ENCODE measurements at regions not wholly inside any gene's neighbourhood (a gene's known extent, or its start where the extent isn't known, plus 50 kb on each side); places are given as distances from the start of the nearest gene placed in this dataset.

DNA sequence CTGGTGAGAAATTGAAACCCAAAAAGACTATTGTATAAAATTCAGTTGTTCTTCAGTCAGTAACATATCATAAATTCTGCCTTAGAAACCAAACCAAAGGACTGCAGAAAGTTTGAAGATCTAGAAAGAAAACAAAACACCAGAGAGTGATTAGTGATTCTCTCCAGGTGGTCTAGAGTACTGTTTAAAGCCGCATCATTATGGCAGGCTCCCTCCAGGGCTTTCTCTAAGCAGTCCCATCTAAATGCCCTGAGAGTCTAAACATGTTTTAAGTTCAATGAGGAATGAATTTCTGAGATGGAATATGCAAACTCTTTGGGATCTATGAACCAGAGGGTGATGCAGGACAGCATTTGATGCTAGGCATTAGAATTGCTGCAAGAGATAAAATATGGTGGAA lies 100.9 kb upstream of the ST6GALNAC5 start:
- Histone ChIP-seq H3K79me2 (ENCODE audit: control insufficient read depth, insufficient read depth, low read length) (no peaks in the 10 kb centered on the region), H3K9ac (ENCODE audit: control insufficient read depth, insufficient read depth, low read length) (no peak overlapping the region), H3K36me3 (ENCODE audit: control insufficient read depth in 2 of 2, insufficient read depth in 2 of 2, low read length in 1 of 2) (no peaks in the 10 kb centered on the region), H4K20me1 (ENCODE audit: control insufficient read depth, insufficient read depth) (no peaks in the 10 kb centered on the region), H3K27me3 (replicated peaks in 1 of 2; ENCODE audit: control insufficient read depth in 2 of 2, insufficient read depth in 2 of 2, low read length in 1 of 2) (no peaks in the 10 kb centered on the region), H3K4me1 (ENCODE audit: control insufficient read depth, insufficient read depth, low read length) (no peaks in the 10 kb centered on the region), H2AFZ (ENCODE audit: control insufficient read depth, low read depth, low read length) (no peak overlapping the region), H3K4me3 (no peak overlapping the region), H3K4me2 (ENCODE audit: control insufficient read depth, insufficient read depth) (no peak overlapping the region), H3K9me3 (replicated peaks; ENCODE audit: control insufficient read depth, insufficient read depth, low read length) (no peaks in the 10 kb centered on the region), H3K27ac (ENCODE audit: control insufficient read depth, insufficient read depth) (no peak overlapping the region)
- ChIA-PET RAD21 (ENCODE audit: unreplicated experiment) (no interaction called here), POLR2A (no interaction called here), CTCF (no interaction called here), SMC1A (ENCODE audit: uncharacterized antibody, unreplicated experiment) (no interaction called here)
- TF ChIP-seq, protein P1, sequence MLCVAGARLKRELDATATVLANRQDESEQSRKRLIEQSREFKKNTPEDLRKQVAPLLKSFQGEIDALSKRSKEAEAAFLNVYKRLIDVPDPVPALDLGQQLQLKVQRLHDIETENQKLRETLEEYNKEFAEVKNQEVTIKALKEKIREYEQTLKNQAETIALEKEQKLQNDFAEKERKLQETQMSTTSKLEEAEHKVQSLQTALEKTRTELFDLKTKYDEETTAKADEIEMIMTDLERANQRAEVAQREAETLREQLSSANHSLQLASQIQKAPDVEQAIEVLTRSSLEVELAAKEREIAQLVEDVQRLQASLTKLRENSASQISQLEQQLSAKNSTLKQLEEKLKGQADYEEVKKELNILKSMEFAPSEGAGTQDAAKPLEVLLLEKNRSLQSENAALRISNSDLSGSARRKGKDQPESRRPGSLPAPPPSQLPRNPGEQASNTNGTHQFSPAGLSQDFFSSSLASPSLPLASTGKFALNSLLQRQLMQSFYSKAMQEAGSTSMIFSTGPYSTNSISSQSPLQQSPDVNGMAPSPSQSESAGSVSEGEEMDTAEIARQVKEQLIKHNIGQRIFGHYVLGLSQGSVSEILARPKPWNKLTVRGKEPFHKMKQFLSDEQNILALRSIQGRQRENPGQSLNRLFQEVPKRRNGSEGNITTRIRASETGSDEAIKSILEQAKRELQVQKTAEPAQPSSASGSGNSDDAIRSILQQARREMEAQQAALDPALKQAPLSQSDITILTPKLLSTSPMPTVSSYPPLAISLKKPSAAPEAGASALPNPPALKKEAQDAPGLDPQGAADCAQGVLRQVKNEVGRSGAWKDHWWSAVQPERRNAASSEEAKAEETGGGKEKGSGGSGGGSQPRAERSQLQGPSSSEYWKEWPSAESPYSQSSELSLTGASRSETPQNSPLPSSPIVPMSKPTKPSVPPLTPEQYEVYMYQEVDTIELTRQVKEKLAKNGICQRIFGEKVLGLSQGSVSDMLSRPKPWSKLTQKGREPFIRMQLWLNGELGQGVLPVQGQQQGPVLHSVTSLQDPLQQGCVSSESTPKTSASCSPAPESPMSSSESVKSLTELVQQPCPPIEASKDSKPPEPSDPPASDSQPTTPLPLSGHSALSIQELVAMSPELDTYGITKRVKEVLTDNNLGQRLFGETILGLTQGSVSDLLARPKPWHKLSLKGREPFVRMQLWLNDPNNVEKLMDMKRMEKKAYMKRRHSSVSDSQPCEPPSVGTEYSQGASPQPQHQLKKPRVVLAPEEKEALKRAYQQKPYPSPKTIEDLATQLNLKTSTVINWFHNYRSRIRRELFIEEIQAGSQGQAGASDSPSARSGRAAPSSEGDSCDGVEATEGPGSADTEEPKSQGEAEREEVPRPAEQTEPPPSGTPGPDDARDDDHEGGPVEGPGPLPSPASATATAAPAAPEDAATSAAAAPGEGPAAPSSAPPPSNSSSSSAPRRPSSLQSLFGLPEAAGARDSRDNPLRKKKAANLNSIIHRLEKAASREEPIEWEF (IDR thresholded peaks at IDR 0.05; ENCODE audit: insufficient replicate concordance, low read depth, low read length) = no peak
- BruUV-seq (replicated peaks) = no TSS peak
- WGBS (ENCODE audit: insufficient coverage, insufficient replicate concordance, low lambda C conversion rate, missing lambda C conversion rate) = 0% methylated on average over 1 of the region's 1 CpG
- DNase-seq (ENCODE audit: low read depth, low spot score) = no peak
- no peak for FAIRE-seq
- in situ Hi-C loops (cut with MboI) = no loop called here
- ATAC-seq = no peak
- intact Hi-C loops (cut with micrococcal nuclease; ENCODE audit: unreplicated experiment) = no loop called here

DNA sequence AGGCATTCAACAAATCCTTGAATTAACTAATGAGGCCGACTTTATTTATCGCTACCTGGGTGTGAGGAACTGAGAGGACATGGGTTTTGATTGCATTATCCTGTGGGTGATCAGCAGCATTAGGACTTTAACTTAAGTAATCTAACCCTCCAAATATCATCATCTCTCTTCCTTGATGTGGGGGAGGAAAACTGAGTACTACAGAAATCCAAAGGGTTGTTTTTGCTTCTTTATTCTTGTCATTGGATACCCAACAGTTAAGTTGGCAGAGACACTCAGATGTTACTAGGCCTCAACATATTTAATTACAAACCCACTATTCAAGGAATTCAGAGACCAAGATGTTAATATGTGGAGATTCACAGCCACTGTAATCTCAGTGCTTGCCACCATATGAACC lies 97.4 kb upstream of the ST6GALNAC5 start:
- Histone ChIP-seq H2AFZ (ENCODE audit: control insufficient read depth, low read depth, low read length) (no peak overlapping the region), H3K79me2 (ENCODE audit: control insufficient read depth, insufficient read depth, low read length) (no peaks in the 10 kb centered on the region), H3K9ac (ENCODE audit: control insufficient read depth, insufficient read depth, low read length) (no peak overlapping the region), H3K4me3 (no peak overlapping the region), H3K27me3 (replicated peaks in 1 of 2; ENCODE audit: control insufficient read depth in 2 of 2, insufficient read depth in 2 of 2, low read length in 1 of 2) (no peaks in the 10 kb centered on the region), H3K4me2 (ENCODE audit: control insufficient read depth, insufficient read depth) (no peak overlapping the region), H4K20me1 (ENCODE audit: control insufficient read depth, insufficient read depth) (no peaks in the 10 kb centered on the region), H3K36me3 (ENCODE audit: control insufficient read depth in 2 of 2, insufficient read depth in 2 of 2, low read length in 1 of 2) (no peaks in the 10 kb centered on the region), H3K27ac (ENCODE audit: control insufficient read depth, insufficient read depth) (no peak overlapping the region), H3K4me1 (ENCODE audit: control insufficient read depth, insufficient read depth, low read length) (no peaks in the 10 kb centered on the region), H3K9me3 (replicated peaks; ENCODE audit: control insufficient read depth, insufficient read depth, low read length) (no peaks in the 10 kb centered on the region)
- FAIRE-seq = no peak
- RAD21 ChIA-PET (ENCODE audit: unreplicated experiment) = interaction anchor here (0.5 kb wide), 1 partner anchor 34 kb away, joined by 3 read pairs; no protein-coding TSS in a partner anchor
- CTCF ChIA-PET = no interaction called here
- POLR2A ChIA-PET = no interaction called here
- intact Hi-C loops (cut with micrococcal nuclease; ENCODE audit: unreplicated experiment) (no loop called here), in situ Hi-C loops (cut with MboI) (no loop called here)
- SMC1A ChIA-PET (ENCODE audit: uncharacterized antibody, unreplicated experiment) = no interaction called here
- BruUV-seq (replicated peaks) = no TSS peak
- no peak for ATAC-seq
- 62% methylated on average over 2 of the region's 2 CpGs for WGBS (ENCODE audit: insufficient coverage, insufficient replicate concordance, low lambda C conversion rate, missing lambda C conversion rate)
- no peak for DNase-seq (ENCODE audit: low read depth, low spot score)
- no peak for TF ChIP-seq ZBED1 (IDR thresholded peaks at IDR 0.05; ENCODE audit: borderline replicate concordance)
- no peak for TF ChIP-seq SMAD1 (IDR thresholded peaks at IDR 0.05; ENCODE audit: low read depth, partially characterized antibody)
- TF ChIP-seq, protein P2, sequence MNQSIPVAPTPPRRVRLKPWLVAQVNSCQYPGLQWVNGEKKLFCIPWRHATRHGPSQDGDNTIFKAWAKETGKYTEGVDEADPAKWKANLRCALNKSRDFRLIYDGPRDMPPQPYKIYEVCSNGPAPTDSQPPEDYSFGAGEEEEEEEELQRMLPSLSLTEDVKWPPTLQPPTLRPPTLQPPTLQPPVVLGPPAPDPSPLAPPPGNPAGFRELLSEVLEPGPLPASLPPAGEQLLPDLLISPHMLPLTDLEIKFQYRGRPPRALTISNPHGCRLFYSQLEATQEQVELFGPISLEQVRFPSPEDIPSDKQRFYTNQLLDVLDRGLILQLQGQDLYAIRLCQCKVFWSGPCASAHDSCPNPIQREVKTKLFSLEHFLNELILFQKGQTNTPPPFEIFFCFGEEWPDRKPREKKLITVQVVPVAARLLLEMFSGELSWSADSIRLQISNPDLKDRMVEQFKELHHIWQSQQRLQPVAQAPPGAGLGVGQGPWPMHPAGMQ (IDR thresholded peaks at IDR 0.05; ENCODE audit: borderline replicate concordance) = no peak
- TF ChIP-seq, protein P3, sequence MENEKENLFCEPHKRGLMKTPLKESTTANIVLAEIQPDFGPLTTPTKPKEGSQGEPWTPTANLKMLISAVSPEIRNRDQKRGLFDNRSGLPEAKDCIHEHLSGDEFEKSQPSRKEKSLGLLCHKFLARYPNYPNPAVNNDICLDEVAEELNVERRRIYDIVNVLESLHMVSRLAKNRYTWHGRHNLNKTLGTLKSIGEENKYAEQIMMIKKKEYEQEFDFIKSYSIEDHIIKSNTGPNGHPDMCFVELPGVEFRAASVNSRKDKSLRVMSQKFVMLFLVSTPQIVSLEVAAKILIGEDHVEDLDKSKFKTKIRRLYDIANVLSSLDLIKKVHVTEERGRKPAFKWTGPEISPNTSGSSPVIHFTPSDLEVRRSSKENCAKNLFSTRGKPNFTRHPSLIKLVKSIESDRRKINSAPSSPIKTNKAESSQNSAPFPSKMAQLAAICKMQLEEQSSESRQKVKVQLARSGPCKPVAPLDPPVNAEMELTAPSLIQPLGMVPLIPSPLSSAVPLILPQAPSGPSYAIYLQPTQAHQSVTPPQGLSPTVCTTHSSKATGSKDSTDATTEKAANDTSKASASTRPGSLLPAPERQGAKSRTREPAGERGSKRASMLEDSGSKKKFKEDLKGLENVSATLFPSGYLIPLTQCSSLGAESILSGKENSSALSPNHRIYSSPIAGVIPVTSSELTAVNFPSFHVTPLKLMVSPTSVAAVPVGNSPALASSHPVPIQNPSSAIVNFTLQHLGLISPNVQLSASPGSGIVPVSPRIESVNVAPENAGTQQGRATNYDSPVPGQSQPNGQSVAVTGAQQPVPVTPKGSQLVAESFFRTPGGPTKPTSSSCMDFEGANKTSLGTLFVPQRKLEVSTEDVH (IDR thresholded peaks at IDR 0.05; ENCODE audit: low read depth, partially characterized antibody) = no peak
- TF ChIP-seq TBL1XR1 (IDR thresholded peaks at IDR 0.05; ENCODE audit: low read depth, low read length) = no peak
- TF ChIP-seq NR2F1 (conservative IDR thresholded peaks at IDR 0.05) = no peak
- TF ChIP-seq ATF7 (IDR thresholded peaks at IDR 0.05; ENCODE audit: low read depth) = no peak
- no peak for TF ChIP-seq RCOR1 (conservative IDR thresholded peaks at IDR 0.05; ENCODE audit: low read depth, low read length)

All from GM12878 (cell line).